NCI-H2029 (cell line): ENCODE measurements at regions not wholly inside any gene's neighbourhood (a gene's known extent, or its start where the extent isn't known, plus 50 kb on each side); places are given as distances from the start of the nearest gene placed in this dataset.
"Not testable (repeated sequence)": the region's sequence is repeated elsewhere in the genome, so short reads cannot be mapped to it uniquely, and the experiment has no call there.

ENCODE experiments used
- DNase-seq: peaks from one replicate; lab custom pipeline; 2025; lab: John Stamatoyannopoulos, UW

DNA sequence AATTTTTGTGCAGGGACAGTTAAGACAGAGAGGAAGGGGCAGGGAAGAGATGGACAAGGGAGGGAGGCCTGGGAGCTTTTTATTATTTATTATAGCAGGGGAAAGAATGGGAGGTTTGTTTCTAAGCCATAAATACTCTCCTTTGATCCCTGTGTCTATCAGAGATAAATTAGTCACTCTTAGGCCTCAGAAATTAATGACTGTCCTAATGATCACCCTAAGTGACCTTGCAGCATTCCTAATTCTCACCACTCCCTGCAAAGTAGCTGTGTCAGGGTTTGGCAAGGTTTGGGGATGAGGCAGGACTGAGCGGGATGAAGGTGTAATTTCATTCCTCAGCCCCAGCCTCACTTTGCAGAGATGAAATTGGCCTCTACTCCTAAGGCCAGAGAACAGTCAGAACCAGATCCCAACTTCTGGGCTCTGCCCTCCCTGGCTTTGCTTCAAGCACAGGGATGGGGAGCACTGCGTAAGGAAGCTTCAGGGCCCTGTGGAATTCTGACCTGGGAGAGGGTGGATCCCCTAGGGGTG, 95.0 kb downstream of the TMEM17 start:
- DNase-seq: no peak

DNA sequence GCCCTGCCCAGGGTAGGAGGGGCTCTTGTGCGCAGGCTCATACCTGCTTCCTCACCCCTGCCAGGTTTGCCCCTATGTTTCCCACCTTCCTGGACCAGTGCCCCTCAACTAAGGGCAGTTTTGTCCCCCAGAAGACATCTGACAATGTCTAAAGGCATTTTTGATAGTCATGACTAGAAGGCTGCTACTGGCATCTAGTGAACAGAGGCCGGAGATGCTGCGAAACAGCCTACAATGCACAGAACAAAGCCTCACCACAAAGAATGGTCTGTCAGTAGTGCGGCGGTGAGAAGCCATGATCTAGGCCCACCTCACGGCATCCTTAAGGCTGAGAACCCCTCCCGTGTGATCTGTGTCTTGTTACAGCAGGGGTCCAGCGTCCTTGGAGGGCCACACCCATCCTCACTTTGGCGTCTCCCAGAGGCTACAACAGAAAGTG, 96.0 kb downstream of the TMEM17 start:
- no peak for DNase-seq

DNA sequence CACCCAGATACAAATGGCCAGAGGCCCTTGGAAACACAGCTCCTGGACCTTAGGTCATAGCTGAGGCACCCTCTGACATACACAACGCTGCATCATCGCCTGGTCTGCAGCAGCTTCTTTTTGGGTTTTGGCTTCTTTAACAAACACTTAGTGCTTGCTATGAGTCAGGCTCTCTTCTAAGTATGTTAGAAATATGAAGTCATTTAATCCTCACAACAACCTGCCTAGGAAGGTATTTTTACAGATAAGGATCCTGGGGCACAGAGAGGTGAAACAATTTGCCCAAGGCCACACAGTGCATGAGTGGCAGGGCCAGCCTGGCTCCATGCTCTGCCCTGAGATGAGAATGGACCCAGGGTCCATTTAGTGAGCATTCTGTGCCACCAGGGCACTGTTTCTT, 96.6 kb downstream of the TMEM17 start:
- no peak for DNase-seq

DNA sequence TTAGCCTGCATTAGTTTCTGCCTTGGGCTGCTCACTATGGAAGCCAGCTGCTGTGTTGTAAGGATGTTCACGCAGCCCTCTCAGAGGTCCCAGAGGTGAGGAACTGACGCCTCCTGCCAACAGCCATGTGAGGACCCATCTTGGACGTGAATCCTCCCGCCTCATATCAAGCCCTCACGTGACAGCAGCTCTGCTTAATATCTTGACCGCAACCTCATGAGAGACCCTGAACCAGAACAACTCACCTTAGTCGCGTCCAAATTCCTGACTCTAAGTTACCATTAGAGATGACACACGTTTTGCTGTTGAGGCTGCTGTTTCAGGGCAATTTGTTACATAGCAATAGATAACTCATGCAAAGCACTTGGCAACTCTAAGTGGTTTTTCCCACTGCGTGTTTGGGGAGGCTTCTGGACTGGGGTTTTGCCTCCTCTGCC, 97.7 kb downstream of the TMEM17 start:
- DNase-seq: no peak

DNA sequence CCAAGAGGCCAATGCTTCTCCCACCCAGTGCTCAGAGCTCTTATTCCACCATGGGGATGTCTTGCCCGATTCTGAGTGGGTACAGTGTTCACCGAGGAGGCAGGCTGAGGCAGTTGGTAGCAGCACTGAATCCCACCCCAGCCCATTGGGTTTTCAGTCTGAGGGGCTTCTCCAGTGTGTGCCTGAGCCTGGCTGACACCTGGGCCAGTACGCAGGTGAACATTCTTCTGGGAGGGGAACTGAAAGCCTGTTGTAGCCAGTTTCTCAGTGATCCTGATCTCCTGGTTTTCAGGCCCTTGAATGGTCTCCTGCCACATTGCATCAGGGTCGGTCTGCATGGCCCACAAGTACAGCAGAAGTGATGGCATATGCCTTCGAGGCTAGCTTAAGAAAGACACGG, 98.2 kb downstream of the TMEM17 start:
- no peak for DNase-seq

DNA sequence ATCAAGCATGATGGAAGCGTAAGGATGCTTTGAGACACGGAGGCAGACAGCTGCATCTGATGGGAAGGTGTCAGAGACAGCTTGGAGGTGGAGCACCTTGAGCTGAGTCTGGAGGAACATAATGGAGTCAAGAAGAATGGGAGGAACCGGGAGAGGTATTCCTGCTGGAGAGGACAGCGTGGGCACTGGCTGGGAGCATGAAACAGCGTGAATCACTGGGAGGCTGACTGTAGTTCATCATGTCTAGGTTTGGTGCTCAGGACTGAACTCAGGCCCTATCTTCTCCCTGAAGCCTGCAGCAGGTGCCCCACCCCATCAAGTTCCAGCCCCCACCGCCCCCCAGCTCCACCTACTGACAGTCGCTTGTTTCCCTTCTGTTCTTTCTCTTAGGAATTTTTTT, 98.6 kb downstream of the TMEM17 start:
- DNase-seq: no peak

DNA sequence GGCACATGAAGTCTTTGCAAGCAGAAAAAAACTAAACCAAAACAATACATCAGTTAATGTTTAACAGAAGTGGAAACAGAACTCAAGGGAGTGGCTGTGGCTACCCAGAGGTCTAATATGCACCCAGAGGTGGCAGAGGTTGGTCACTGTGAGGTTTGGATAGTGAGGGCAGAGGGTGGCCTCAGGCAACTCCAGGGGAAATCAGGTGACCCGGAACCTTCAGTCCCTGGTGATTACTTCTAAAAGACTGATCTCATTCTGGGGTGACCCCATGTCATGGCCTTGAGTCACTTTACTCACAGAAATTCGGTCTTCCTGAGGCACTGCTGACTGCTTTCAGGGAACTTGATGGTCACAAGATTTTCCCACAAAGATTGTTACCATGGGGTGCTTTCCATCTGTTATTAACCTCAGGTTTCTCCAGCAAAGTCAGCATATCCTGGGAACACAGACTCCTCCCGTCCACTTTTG, 99.4 kb downstream of the TMEM17 start:
- no peak for DNase-seq

DNA sequence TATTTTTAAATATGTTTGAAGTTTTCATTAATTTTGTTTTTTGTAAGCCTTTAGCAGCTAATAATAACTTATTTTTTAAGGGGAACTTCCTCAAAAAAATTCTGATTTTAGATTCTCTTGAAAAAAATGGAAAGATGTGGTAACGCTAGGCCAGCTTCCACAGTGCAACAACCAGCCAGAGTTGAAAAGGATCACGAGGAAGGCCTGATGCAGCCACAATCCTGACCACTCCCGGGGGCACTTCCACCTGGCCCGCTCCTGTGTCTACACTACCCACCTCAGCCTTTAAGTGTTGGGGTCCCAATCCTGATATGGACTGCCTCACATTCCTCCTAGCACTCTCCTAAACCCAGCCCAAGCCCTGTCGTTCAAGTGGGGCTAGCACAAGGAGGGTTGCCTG, 101.1 kb downstream of the TMEM17 start:
- no peak for DNase-seq

DNA sequence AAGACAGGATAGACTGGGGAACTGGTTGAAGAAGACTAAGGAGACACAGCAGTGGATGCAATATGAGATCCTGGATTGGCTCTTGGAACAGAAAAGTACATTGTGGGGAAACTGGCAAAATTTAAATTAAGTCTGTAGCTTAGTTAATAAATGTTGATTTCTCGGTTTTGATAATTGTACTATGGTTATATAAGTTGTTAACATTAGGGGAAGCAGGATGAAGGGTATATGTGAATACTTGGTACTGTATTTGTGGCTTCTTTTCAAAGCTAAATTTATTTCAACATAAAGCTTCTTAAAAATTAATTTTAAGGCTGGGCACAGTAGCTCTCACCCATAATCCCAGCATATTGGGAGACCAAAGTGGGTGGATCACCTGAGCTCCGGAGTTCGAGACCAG, 103.8 kb downstream of the TMEM17 start:
- DNase-seq: no peak

DNA sequence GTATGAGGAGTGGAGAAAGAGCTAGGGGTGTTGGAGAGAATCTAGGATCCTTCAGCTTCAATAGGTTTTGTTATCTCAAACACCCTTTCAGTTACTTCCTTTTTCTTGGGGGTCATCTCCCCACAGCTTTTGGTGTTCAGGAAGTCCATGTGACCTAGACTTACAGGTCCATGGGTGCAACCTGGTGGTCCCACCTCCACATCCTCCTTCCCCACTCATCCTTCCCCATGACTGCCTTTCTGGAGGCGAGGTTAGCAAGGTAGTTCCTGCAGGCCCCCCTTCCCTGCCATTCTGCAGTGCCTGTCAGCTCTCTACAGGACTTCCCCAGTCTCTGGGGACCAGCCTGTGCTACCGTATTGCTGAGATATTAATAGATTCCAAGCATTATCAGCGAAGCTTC, 107.6 kb downstream of the TMEM17 start:
- DNase-seq: no peak

DNA sequence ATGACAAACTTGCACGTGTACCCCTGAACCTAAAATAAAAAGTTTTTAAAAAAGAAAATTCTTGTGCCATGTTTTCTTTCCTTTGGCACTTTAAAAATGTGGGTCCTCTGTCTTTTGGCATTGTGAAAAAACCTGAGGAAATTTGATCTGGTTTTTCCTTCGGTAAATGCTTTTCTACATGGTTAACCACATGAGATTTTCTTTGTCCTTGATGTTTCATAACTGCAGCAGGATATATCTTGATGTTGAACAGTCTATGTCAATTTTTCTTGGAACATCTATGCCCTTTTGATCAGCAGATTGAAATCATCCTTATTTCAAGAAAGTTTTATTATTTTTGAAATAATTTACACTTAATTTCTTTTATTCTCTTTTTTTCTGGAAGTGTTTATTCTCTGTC, 109.1 kb downstream of the TMEM17 start:
- no peak for DNase-seq

DNA sequence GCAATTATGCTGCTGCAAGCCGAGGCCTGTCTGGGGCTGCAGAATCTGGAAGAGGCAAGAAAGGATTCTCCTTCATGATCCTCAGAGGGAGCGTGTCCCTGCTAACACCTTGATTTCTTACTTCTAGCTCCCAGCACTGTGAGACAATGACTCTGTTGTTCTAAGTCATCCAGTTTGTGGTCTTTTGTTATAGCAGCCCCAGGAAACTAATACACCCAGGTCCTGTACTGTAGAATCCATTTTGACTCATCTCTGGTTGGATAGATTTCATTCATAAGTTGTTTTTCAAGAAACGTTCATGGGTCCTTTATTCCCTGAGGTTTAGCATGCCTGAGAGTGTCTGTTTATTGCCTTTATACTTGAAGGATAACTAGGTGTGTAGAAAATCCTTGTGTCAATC, 112.7 kb downstream of the TMEM17 start:
- no peak for DNase-seq

DNA sequence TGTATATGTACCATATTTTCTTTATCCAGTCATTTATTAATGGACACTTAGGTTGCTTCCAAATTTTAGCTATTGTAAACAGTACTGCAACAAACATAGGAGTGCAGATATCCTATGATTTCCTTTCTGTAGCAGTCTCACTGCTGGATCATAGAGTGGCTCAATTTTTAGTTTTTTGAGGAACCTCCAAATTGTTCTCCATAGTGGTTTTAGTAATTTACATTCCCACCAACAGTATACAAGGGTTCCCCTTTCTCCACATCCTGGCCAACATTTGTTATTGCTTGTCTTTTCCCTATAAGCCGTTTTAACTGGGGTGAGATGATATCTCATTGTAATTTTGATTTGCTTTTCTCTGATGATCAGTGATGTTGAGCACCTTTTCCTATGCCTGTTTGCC, 114.3 kb downstream of the TMEM17 start:
- DNase-seq: no peak

DNA sequence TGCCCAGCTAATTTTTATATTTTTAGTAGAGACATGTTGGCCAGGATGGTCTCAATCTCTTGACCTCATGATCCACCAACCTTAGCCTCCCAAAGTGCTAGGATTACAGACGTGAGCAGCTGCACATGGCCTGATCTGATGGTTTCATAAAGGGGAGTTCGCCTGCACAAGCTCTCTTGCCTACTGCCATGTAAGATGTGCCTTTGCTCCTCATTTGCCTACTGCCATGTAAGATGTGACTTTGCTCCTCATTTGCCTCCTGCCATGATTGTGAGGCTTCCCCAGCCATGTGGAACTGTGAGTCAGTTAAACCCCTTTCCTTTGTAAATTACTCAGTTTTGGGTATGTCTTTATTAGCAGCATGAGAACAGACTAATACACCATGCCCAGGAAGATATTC, 119.6 kb downstream of the TMEM17 start:
- DNase-seq: not testable (repeated sequence)

DNA sequence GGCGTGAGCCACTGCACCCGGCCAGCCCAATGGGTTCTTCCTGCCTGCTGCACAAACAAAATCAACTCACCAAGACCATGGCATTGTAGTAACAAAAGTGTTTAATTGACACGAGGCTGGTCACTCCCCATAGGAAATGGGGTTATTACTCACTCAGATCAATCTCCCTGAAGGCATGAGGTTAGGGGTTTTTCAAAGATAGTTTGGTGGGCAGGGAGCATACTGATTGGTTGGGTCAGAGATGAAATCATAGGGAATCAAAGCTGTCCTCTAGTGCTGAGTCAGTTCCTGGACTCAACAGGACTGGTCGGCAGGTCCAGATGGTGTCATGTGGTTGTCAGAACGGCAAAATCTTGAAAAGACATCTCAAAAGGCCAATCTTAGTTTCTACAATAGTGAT, 122.1 kb downstream of the TMEM17 start:
- no peak for DNase-seq

DNA sequence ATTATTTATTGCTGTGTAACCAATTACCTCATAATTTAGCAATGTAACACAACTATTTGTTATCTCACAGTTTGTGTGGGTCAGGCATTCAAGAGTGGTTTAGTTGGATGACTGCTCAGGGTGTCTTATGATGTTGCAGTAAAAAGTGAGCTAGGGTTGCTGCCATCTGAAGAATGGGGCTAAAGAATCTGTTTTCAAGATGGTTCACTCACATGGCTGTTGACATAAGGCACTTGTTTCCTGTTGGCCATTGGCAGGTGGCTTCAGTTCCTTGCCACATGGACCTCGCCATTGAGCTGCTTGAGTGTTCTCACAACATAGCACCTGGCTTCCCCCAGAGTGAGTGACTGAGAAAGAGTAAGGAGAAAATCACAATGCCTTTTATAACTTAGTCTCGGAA, 123.2 kb downstream of the TMEM17 start:
- DNase-seq: peak; percentile 19

DNA sequence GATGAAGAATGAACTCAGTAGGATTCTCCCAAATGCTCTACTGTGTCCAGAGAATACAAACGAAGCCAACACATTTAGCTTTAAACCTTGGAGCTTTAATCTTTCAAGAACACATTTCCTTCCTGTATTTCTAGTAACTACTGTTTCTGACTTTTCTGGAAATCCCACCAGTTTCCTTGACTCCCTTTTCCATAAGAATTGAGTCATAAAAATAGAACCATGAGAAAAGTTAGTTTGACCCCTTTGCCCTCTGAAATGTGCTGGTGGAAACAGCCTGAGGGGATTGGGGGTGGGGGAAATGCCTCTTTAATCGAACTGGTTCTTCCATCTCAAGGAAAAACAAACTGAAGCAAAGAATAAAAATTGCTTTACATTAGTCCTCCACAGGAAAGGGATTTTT, 123.9 kb downstream of the TMEM17 start:
- DNase-seq: no peak

DNA sequence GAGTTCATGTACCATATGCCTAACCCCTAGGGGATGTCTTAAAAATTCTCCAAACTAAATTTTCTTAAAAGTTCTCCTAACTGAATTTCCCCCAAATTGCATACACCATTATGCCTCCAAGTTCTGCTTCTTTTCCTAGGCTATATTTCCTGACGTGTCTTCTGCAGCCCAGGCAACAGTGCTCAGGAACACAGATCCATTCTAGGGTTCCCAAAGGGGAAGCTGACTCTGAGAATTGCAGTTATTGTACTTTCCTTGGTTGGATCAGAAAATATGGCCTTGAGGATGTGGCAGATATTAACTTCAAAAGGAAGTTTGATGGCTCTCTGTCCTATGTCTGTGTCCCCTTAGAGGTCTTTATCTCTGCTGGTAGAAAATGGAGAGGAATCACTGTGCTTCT, 124.3 kb downstream of the TMEM17 start:
- DNase-seq: no peak

DNA sequence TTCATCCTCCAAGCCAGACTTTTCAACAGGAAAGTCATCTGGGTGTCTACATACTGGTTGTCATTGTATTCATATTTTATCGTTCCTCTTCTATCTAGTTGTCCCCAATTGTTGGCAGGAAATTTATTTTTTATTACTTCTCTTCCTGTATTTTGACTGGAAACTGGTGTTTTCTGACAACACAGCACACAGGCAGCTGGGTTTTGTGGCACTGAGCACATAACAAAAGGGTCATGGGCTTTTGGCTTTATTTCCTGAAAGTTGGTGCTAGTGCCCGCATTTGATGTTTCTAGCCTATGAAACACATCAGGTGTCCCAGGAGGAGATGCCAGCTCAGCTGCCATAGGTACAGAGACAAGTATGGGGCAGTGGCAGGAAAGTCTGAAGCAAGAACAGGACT, 126.4 kb downstream of the TMEM17 start:
- no peak for DNase-seq

DNA sequence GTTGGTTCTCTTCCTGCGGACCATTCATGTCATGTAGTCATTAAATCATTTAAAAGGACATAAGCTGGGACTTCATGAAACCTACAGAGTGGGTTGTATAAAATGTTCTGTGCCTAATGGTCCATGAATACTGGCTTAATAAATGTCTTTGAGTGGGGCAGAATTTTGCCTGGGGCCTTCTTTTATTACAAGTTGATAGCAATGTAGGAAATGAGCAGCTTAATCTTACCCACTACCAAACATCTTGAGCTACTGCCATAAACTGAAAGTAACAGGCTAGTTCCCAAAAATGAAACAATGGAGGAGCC, 130.9 kb downstream of the TMEM17 start:
- DNase-seq: no peak

DNA sequence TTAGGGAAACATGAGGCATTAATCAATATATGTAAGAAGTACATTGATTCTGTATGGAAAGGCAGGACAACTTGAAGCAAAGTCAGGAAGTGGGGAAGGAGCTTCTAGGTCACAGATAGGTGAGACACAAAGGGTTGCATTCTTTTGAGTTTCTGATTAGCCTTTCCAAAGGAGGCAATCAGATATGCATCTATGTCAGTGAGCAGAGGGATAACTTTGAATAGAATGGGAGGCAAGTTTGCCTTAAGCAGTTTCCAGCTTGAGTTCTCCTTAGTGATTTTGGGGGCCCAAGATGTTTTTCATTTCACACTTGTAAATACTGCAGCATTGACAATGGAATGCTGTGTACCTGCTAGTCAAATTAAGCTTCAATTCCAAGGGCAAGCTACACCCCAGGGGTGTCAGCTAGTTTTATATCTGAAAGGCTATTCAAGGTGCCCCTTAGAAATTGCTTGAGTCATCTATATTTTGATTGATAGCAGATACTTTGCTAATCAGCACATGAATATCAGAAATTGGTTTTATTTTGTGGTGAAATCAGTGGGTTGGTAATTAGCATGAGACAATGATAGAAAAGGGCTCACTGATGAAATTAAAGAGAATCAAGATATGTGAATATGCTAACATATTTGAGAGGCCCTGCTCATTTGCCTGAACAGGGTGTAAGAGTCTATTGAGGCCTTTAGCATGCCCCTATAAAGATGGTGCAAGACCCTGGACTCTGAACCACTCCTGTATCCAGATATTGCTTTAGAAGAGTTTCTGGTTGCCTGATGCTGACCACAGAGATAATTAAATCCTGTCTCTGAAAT, 131.5 kb downstream of the TMEM17 start:
- no peak for DNase-seq

DNA sequence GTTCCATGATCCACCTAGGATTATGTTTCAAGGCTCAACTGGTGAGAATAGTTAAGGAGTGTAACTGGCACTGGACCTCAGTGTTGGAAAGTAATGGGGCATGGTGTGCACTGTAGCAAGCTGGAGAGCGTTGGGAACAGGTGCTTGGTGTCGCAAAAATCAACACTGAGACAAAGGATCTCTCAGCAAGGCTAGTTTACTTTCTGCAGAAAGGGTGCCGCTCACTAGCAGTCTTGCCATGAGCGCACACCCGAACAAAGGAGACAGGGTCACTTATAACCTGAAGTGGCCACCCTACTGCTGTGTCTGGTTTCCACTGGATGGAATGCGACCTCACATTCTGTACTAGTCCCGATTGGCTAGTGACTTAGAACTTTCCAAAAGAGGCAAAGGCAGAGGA, 133.2 kb downstream of the TMEM17 start:
- no peak for DNase-seq

DNA sequence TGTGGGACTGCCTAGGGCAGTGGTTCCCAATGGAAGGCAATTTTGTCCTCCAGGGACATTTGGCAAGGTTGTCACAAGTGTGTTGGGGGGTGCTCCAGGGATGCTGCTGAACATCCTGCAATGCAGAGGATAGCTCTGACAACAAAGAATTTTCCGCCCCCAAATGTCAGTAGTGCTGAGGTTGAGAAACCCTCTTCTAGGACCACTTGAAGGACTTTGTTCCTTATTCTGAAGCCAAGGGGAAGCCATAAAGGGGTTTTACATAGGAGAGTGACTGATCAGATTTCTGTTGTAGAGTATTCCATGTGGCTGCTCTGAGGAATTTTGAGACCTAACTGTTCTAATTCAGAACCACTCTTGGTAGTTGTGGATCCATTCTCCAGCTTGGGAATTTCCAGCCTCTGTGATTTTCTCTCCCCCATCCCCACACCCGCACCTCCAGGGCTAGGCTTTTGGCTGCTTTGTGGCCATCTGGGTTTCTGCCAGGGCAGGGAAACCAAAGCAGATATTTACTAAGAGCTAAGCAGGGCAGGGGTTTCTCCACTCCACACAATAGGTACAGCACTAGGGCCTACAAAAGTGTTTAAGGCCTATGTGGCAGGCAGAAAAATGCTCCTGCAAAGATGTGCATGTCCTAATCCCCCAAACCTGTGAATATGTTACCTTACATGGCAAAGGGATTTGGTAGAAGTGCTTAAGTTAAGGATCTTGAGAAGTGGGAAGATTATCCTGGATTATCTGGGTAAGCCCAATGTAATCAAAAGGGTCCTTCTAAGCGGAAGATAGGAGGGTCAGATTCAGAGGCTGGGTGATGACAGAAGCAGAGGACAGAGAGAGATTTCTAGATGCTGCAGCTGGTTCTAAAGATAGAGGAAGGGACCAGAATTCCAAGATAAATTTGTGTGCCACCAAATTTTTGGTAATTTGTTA, 135.4 kb downstream of the TMEM17 start:
- DNase-seq: no peak
